OCI-LY3 (cell line): ENCODE measurements at regions not wholly inside any gene's neighbourhood (a gene's known extent, or its start where the extent isn't known, plus 50 kb on each side); places are given as distances from the start of the nearest gene placed in this dataset.

ENCODE experiments used
- EZH2phosphoT487 ChIP-seq: fragments of 200-600 bp; shearing (Covaris generic); IDR thresholded peaks from 2 replicates; pipeline ENCODE4 v1.6.1; 2018; ENCODE audit warnings: antibody characterized with exemption, mixed run types, low read depth
- TF ChIP-seq, protein P1 (sequence below): fragments of 200-600, 300-600 bp; sonication (generic); IDR thresholded peaks from 2 replicates; pipeline ENCODE4 v1.5.1; 2014; ENCODE audit warnings: antibody characterized with exemption, low read length, low read depth

DNA sequence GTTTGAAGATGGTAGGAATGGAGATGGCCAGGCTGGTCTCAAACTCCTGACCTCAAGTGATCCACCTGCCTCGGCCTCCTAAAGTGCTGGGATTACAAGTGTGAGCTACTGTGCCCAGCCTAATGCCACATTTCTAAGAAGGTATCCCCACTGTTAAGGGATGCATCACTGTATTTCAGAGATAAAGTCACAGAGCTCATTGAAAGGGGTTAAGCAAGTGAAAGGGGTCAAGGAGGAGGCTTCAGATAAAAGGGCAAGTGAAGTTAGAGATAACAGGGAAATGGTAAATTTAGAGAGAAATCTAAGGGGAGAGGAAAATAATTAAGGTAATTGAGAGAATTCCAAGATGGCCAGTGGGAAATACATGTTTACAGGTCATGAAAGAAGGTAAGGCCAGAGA lies 93.0 kb upstream of the SP4 start:
- TF ChIP-seq, protein P1, sequence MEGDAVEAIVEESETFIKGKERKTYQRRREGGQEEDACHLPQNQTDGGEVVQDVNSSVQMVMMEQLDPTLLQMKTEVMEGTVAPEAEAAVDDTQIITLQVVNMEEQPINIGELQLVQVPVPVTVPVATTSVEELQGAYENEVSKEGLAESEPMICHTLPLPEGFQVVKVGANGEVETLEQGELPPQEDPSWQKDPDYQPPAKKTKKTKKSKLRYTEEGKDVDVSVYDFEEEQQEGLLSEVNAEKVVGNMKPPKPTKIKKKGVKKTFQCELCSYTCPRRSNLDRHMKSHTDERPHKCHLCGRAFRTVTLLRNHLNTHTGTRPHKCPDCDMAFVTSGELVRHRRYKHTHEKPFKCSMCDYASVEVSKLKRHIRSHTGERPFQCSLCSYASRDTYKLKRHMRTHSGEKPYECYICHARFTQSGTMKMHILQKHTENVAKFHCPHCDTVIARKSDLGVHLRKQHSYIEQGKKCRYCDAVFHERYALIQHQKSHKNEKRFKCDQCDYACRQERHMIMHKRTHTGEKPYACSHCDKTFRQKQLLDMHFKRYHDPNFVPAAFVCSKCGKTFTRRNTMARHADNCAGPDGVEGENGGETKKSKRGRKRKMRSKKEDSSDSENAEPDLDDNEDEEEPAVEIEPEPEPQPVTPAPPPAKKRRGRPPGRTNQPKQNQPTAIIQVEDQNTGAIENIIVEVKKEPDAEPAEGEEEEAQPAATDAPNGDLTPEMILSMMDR = no peak
- TF ChIP-seq EZH2phosphoT487 = no peak
